ENCODE measurements at regions not wholly inside any gene's neighbourhood (a gene's known extent, or its start where the extent isn't known, plus 50 kb on each side); places are given as distances from the start of the nearest gene placed in this dataset.

- TF ChIP-seq CTCF (conservative IDR thresholded peaks at IDR 0.05; ENCODE audit: low read depth, low read length) (no peak), EZH2 (IDR thresholded peaks at IDR 0.05; ENCODE audit: borderline replicate concordance, low read depth, low read length, poor library complexity, severe bottlenecking) (no peak)
These were observed 51.2 kb upstream of the EDA start for GRCh38 chrX:69564665-69565064.

All from A673 (cell line).